Stomach (tissue), 4 donors: ENCODE measurements at regions not wholly inside any gene's neighbourhood (a gene's known extent, or its start where the extent isn't known, plus 50 kb on each side); places are given as distances from the start of the nearest gene placed in this dataset.

Source experiments
- CTCF ChIP-seq, 7 experiments: fragments of 450-650 bp in 4 of 7; fragments of 200-600 bp in 3 of 7; sonication (generic) in 3 of 7; IDR thresholded peaks; one replicate each; pipeline ENCODE4 v1.5.1; 2016 to 2019; ENCODE audit warnings: antibody characterized with exemption in 7 of 7, control low read depth in 2 of 7, mild to moderate bottlenecking in 1 of 7
- EP300 ChIP-seq: sonication (generic); formaldehyde crosslinking; IDR thresholded peaks from one replicate; pipeline ENCODE4 v1.6.1; 2017; ENCODE audit warnings: antibody characterized with exemption
- POLR2A ChIP-seq, 4 donors: fragments of 450-650 bp; IDR thresholded peaks; one replicate each; pipeline ENCODE4 v1.6.1; 2016; ENCODE audit warnings: antibody characterized with exemption in 4 of 4, control low read depth in 2 of 4, mild to moderate bottlenecking in 1 of 4, moderate library complexity in 1 of 4
- POLR2AphosphoS5 ChIP-seq, 3 donors: sonication (generic); formaldehyde crosslinking; IDR thresholded peaks; one replicate each; pipeline ENCODE4 v1.6.1; 2016; ENCODE audit warnings: antibody characterized with exemption in 3 of 3

- TF ChIP-seq POLR2A (IDR thresholded peaks at IDR 0.05) (no peak), EP300 (no peak), CTCF (IDR thresholded peaks at IDR 0.05) (no peak), POLR2AphosphoS5 (IDR thresholded peaks at IDR 0.05) (no peak)
Observed at GRCh38 chr6:126285871-126286365, 54.0 kb upstream of the CENPW start.
